IMR-90 (cell line): ENCODE measurements at regions not wholly inside any gene's neighbourhood (a gene's known extent, or its start where the extent isn't known, plus 50 kb on each side); places are given as distances from the start of the nearest gene placed in this dataset.

ENCODE experiments used
- ATAC-seq: fragments of 200-7000 bp; cut with Tn5 transposase; 2 replicates; pipeline ENCODE4 v1.9.1; 2020; ENCODE audit warnings: low read depth, mild to moderate bottlenecking, moderate library complexity
- BruUV-seq: library from RNA; stranded (reverse); fragments of 400-500 nt; replicated peaks from 2 replicates; lab custom pipeline; 2021; lab: Mats Ljungman, UMichigan
- CTCF ChIA-PET: fragments of 300-600 bp; formaldehyde crosslinking; extraction: SDS; loops from one replicate; lab custom pipeline; 2021; ENCODE audit warnings: antibody characterized with exemption; lab: Yijun Ruan, JAX
- POLR2A ChIA-PET: fragments of 300-600 bp; sonication (Branson Sonifier 250); formaldehyde crosslinking; loops from one replicate; lab custom pipeline; 2022; ENCODE audit warnings: antibody characterized with exemption; ENCODE audit not compliant: unreplicated experiment; lab: Charles Lee
- DNase-seq: peaks from one replicate; pipeline ENCODE4 v3.0.0; 2013
- H2AFZ ChIP-seq: replicated peaks from 2 replicates; pipeline ENCODE3; 2013; ENCODE audit warnings: low read length, mild to moderate bottlenecking; ENCODE audit not compliant: poor library complexity
- H2AK5ac ChIP-seq: 2 replicates; pipeline ENCODE4 v1.6.1; 2013; ENCODE audit warnings: low read depth, low read length, inconsistent platforms
- H2AK9ac ChIP-seq: replicated peaks from 2 replicates; pipeline ENCODE3; 2013; ENCODE audit warnings: mild to moderate bottlenecking, low read depth, low read length, moderate library complexity; ENCODE audit not compliant: poor library complexity
- H2BK120ac ChIP-seq: 2 replicates; pipeline ENCODE4 v1.6.1; 2013; ENCODE audit warnings: low read depth, low read length, inconsistent platforms
- H2BK15ac ChIP-seq: 3 replicates; pipeline ENCODE4 v1.6.1; 2013; ENCODE audit warnings: low read depth, low read length, inconsistent platforms
- H2BK20ac ChIP-seq: 2 replicates; pipeline ENCODE4 v1.6.1; 2013; ENCODE audit warnings: low read depth, mild to moderate bottlenecking, inconsistent platforms, low read length, moderate library complexity
- H2BK5ac ChIP-seq: 2 replicates; pipeline ENCODE4 v1.6.1; 2013; ENCODE audit warnings: mild to moderate bottlenecking, low read depth, low read length, inconsistent platforms; ENCODE audit not compliant: poor library complexity, severe bottlenecking
- H3K14ac ChIP-seq: replicated peaks from 2 replicates; pipeline ENCODE4 v1.6.1; 2013; ENCODE audit warnings: low read depth, low read length, inconsistent platforms
- H3K18ac ChIP-seq: 2 replicates; pipeline ENCODE4 v1.6.1; 2013; ENCODE audit warnings: low read depth, low read length, control low read depth
- H3K23ac ChIP-seq: 2 replicates; pipeline ENCODE4 v1.6.1; 2013; ENCODE audit warnings: low read depth, low read length, inconsistent platforms
- H3K27ac ChIP-seq: 2 replicates; pipeline ENCODE4 v1.5.1; 2013; ENCODE audit warnings: mild to moderate bottlenecking, control low read depth, low read length; ENCODE audit not compliant: insufficient read depth
- H3K27me3 ChIP-seq: 2 replicates; pipeline ENCODE4 v1.6.1; 2013; ENCODE audit warnings: low read length; ENCODE audit not compliant: control insufficient read depth, insufficient read depth
- H3K36me3 ChIP-seq: 2 replicates; pipeline ENCODE4 v1.6.1; 2013; ENCODE audit warnings: low read length, mixed read lengths; ENCODE audit not compliant: control insufficient read depth, insufficient read depth
- H3K4ac ChIP-seq: 2 replicates; pipeline ENCODE4 v1.6.1; 2013; ENCODE audit warnings: low read depth, low read length, inconsistent platforms
- H3K4me1 ChIP-seq: 2 replicates; pipeline ENCODE4 v1.6.1; 2013; ENCODE audit warnings: low read length, mixed read lengths; ENCODE audit not compliant: control insufficient read depth, insufficient read depth
- H3K4me2 ChIP-seq: 2 replicates; pipeline ENCODE4 v1.6.1; 2013; ENCODE audit warnings: low read depth, mild to moderate bottlenecking, control low read depth, low read length, moderate library complexity
- H3K4me3 ChIP-seq: 2 replicates; pipeline ENCODE4 v1.5.1; 2013; ENCODE audit warnings: low read depth, mild to moderate bottlenecking, control low read depth, low read length, moderate library complexity; ENCODE audit not compliant: insufficient read depth
- H3K56ac ChIP-seq: 2 replicates; pipeline ENCODE4 v1.6.1; 2013; ENCODE audit warnings: low read length, inconsistent platforms; ENCODE audit not compliant: insufficient read depth; ENCODE audit errors: extremely low read depth
- H3K79me1 ChIP-seq, 2 experiments: 2 replicates each; pipeline ENCODE4 v1.6.1; 2013; ENCODE audit warnings: low read length in 2 of 2, inconsistent platforms in 1 of 2, low read depth in 1 of 2
- H3K9ac ChIP-seq: 2 replicates; pipeline ENCODE4 v1.6.1; 2013; ENCODE audit warnings: low read depth, low read length, control low read depth
- H3K9me1 ChIP-seq: 2 replicates; pipeline ENCODE4 v1.6.1; 2013; ENCODE audit warnings: low read length, inconsistent platforms; ENCODE audit not compliant: insufficient read depth
- H3K9me3 ChIP-seq: 2 replicates; pipeline ENCODE4 v1.6.1; 2013; ENCODE audit warnings: low read length; ENCODE audit not compliant: control insufficient read depth, insufficient read depth
- H4K20me1 ChIP-seq: 2 replicates; pipeline ENCODE4 v1.6.1; 2013; ENCODE audit warnings: low read length, inconsistent platforms; ENCODE audit not compliant: insufficient read depth
- H4K5ac ChIP-seq: 2 replicates; pipeline ENCODE4 v1.6.1; 2013; ENCODE audit warnings: mild to moderate bottlenecking, low read depth, low read length, control low read depth
- H4K8ac ChIP-seq, 2 experiments: 2 replicates each; pipeline ENCODE4 v1.6.1; 2013; ENCODE audit warnings: low read depth in 2 of 2, low read length in 2 of 2, control low read depth in 1 of 2, inconsistent platforms in 1 of 2
- H4K91ac ChIP-seq: 2 replicates; pipeline ENCODE4 v1.6.1; 2013; ENCODE audit warnings: low read depth, low read length, inconsistent platforms; ENCODE audit not compliant: insufficient read depth
- BHLHE40 ChIP-seq: fragments of 150-350 bp; IDR thresholded peaks from 2 replicates; pipeline ENCODE4 v1.6.1; 2016; ENCODE audit warnings: mild to moderate bottlenecking, low read depth, low read length
- CTCF ChIP-seq: conservative IDR thresholded peaks from 2 replicates; pipeline ENCODE4 v1.5.1; 2012; ENCODE audit warnings: mild to moderate bottlenecking, low read depth, low read length, improper control_type of control experiment
- FOS ChIP-seq: fragments of 150-350 bp; IDR thresholded peaks from 2 replicates; pipeline ENCODE4 v1.6.1; 2016; ENCODE audit warnings: low read depth, low read length
- MAFK ChIP-seq: IDR thresholded peaks from 2 replicates; pipeline ENCODE4 v1.6.1; 2012; ENCODE audit warnings: low read depth, low read length, improper control_type of control experiment
- MAZ ChIP-seq: IDR thresholded peaks from 2 replicates; pipeline ENCODE4 v1.6.1; 2012; ENCODE audit warnings: low read depth, mild to moderate bottlenecking, low read length, improper control_type of control experiment, moderate library complexity, borderline replicate concordance
- MXI1 ChIP-seq: IDR thresholded peaks from 2 replicates; pipeline ENCODE4 v1.6.1; 2012; ENCODE audit warnings: low read depth, mild to moderate bottlenecking, low read length, moderate library complexity, borderline replicate concordance
- NFE2L2 ChIP-seq: fragments of 150-350 bp; IDR thresholded peaks from 2 replicates; pipeline ENCODE4 v1.6.1; 2016; ENCODE audit warnings: low read depth, mild to moderate bottlenecking, low read length
- POLR2A ChIP-seq: IDR thresholded peaks from 2 replicates; pipeline ENCODE4 v1.6.1; 2012; ENCODE audit warnings: mild to moderate bottlenecking, low read depth, low read length
- RAD21 ChIP-seq: IDR thresholded peaks from 2 replicates; pipeline ENCODE4 v1.6.1; 2012; ENCODE audit warnings: low read length, improper control_type of control experiment
- RCOR1 ChIP-seq: IDR thresholded peaks from 2 replicates; pipeline ENCODE4 v1.6.1; 2012; ENCODE audit warnings: mild to moderate bottlenecking, low read length, improper control_type of control experiment; ENCODE audit not compliant: insufficient replicate concordance
- RFX5 ChIP-seq: IDR thresholded peaks from 2 replicates; pipeline ENCODE4 v1.8.0; 2012; ENCODE audit warnings: low read depth, mild to moderate bottlenecking, low read length, moderate library complexity
- SMC3 ChIP-seq: fragments of 150-350 bp; IDR thresholded peaks from 2 replicates; pipeline ENCODE4 v1.6.1; 2016; ENCODE audit warnings: low read depth, mild to moderate bottlenecking, antibody characterized with exemption, low read length, moderate library complexity
- USF2 ChIP-seq: fragments of 150-350 bp; IDR thresholded peaks from 2 replicates; pipeline ENCODE4 v1.6.1; 2017; ENCODE audit warnings: mild to moderate bottlenecking, antibody characterized with exemption, low read length, low read depth
- whole genome bisulfite sequencing, 2 experiments: methylation state at CpG; one replicate each; pipeline versions ENCODE4 v1.1.5 to v1.1.7; 2013; ENCODE audit warnings: missing lambda C conversion rate in 2 of 2; ENCODE audit not compliant: insufficient read length in 1 of 2; ENCODE audit errors: extremely low coverage in 2 of 2; 5-methylcytosine and 5-hydroxymethylcytosine counted together
- dilution Hi-C: fragments of 300-500 bp; cut with HindIII; formaldehyde crosslinking; loops from one replicate; pipeline ENCODE4 v1.14.3; 2018; ENCODE audit warnings: low sequenced_read_pairs; ENCODE audit not compliant: unreplicated experiment
- in situ Hi-C: fragments of 300-500 bp; cut with MboI; formaldehyde crosslinking; loops from 3 replicates; pipeline ENCODE4 v1.14.3; 2019; ENCODE audit warnings: low sequenced_read_pairs, inconsistent platforms, mixed read lengths
- intact Hi-C: fragments of 100-400 bp; cut with micrococcal nuclease; formaldehyde crosslinking; loops from 2 replicates; pipeline ENCODE4 v1.10.0; 2022
- TF ChIP-seq, protein P1 (sequence below): fragments of 150-350 bp; IDR thresholded peaks from 2 replicates; pipeline ENCODE4 v1.6.1; 2016; ENCODE audit warnings: low read depth, mild to moderate bottlenecking, low read length, moderate library complexity, borderline replicate concordance

DNA sequence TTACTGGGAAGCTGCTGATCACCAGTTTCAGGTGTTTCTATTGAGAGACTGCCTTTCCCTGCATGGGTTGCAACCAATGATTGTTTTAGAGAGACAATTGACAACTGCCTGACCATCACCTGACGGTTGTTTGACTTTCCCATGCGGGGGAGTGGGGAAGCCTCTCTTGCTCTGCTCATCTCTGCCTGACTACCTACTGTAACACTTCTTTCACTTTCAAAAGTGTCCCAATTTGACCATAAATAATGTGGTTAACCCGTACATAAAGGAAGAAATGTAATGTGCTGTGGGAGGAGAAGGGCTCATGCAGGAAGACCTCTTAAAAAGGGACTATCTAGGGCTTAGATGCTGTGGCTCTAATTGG lies 122.1 kb upstream of the PHACTR1 start:
- no peak overlapping the region for H2AK5ac ChIP-seq
- no peak overlapping the region for H3K23ac ChIP-seq
- no peak overlapping the region for H3K27ac ChIP-seq
- intact Hi-C loops, result no loop called here
- H2BK5ac ChIP-seq, result no peak overlapping the region
- H3K9me3 ChIP-seq, result no peaks in the 10 kb centered on the region
- DNase-seq (no peak), ATAC-seq (no peak)
- H3K14ac ChIP-seq, result no peak overlapping the region
- H3K56ac ChIP-seq, result no peak overlapping the region
- no peaks in the 10 kb centered on the region for H3K79me1 ChIP-seq
- no peak overlapping the region for H3K4me3 ChIP-seq
- dilution Hi-C loops, result no loop called here
- in situ Hi-C loops, result loop anchor here (10.0 kb wide), 1 partner anchor 940 kb away; no protein-coding TSS in a partner anchor
- peak overlapping the region; percentile 22; the same call in 1 of the 2 replicates for H2BK120ac ChIP-seq
- H3K18ac ChIP-seq, result 0 out of 2 replicates have a peak overlapping the region, but pooled peaks have one; percentile 33
- 0 out of 2 replicates have a peak overlapping the region, but pooled peaks have one; percentile 39 for H3K4ac ChIP-seq
- H3K4me2 ChIP-seq, result no peak overlapping the region
- H3K36me3 ChIP-seq, result no peaks in the 10 kb centered on the region
- H4K91ac ChIP-seq, result no peak overlapping the region
- peak overlapping the region; percentile 10; the same call in 1 of the 2 replicates for H2BK20ac ChIP-seq
- H3K9me1 ChIP-seq, result no peaks in the 10 kb centered on the region
- H2BK15ac ChIP-seq, result no peak overlapping the region; the same call in 2 of the 3 replicates
- BruUV-seq, result no TSS peak
- POLR2A ChIA-PET, result no interaction called here
- WGBS, 2 experiments, result no CpG with 5 or more reads among the region's 3 CpGs
- H4K20me1 ChIP-seq, result no peaks in the 10 kb centered on the region
- H2AK9ac ChIP-seq, result no peak overlapping the region
- H4K5ac ChIP-seq, result no peak overlapping the region
- TF ChIP-seq CTCF, result no peak
- TF ChIP-seq MXI1, result no peak
- no peak for TF ChIP-seq POLR2A
- no peak for TF ChIP-seq RFX5
- no peak for TF ChIP-seq MAFK
- TF ChIP-seq RCOR1, result no peak
- no peak for TF ChIP-seq USF2
- no peak for TF ChIP-seq RAD21
- TF ChIP-seq BHLHE40, result no peak
- no peak for TF ChIP-seq MAZ
- no peak for TF ChIP-seq NFE2L2
- TF ChIP-seq SMC3, result no peak
- TF ChIP-seq, protein P1, sequence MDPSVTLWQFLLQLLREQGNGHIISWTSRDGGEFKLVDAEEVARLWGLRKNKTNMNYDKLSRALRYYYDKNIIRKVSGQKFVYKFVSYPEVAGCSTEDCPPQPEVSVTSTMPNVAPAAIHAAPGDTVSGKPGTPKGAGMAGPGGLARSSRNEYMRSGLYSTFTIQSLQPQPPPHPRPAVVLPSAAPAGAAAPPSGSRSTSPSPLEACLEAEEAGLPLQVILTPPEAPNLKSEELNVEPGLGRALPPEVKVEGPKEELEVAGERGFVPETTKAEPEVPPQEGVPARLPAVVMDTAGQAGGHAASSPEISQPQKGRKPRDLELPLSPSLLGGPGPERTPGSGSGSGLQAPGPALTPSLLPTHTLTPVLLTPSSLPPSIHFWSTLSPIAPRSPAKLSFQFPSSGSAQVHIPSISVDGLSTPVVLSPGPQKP, result no peak
- TF ChIP-seq FOS, result no peak
- H3K9ac ChIP-seq, result no peak overlapping the region
- CTCF ChIA-PET, result no interaction called here
- no peak overlapping the region for H4K8ac ChIP-seq
- peaks cover 5% of the 10 kb centered on the region for H3K4me1 ChIP-seq
- H2AFZ ChIP-seq, result no peak overlapping the region
- no peaks in the 10 kb centered on the region for H3K27me3 ChIP-seq
